ENCODE measurements at regions not wholly inside any gene's neighbourhood (a gene's known extent, or its start where the extent isn't known, plus 50 kb on each side); places are given as distances from the start of the nearest gene placed in this dataset.
"Not testable (repeated sequence)": the region's sequence is repeated elsewhere in the genome, so short reads cannot be mapped to it uniquely, and the experiment has no call there.

DNA sequence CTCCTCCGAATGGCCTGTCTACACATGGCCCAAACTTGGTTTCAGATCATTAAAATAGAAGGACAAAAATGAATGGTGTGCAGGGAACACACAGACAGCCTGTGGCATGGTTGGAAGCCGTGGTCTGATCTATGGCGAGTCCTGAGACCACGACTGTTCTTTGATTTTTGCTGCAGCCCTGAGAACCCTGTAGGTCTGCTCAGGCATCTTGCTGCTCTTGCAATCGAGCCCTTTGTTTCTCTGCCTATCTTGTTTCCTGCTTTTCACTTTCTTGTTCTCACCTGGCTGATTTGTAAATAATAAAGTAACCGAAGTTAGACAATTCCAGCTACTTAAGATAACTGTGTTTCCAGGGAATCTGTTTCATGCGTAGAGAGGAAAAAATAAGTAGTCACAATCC lies 54.1 kb upstream of the NBPF9 start:
- DNase-seq: not testable (repeated sequence)

- not testable (repeated sequence) for DNase-seq
Observed at GRCh38 chr1:149158308-149158707, 55.0 kb upstream of the NBPF9 start.

DNA sequence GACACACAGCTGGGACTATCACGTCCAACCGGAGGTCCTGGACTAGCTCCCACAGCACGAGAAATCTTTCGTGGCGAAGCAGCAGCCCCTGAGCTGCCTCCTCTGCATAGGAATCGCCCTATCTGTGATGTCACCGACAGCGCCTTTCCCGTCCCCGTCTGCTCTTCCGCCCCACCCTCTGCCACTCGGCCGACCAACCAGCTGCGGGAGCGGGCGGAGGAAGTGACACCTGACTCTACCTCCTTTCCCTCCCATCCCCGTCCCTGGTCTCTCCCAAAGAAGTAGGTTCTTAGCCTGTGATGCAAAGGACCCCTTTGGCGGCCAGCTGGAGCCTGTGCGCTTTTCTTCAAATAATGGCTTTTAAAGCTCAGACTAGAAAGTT lies 59.7 kb upstream of the NBPF9 start:
- not testable (repeated sequence) for DNase-seq

- DNase-seq: not testable (repeated sequence)
Observed at GRCh38 chr1:149174765-149175164, 71.4 kb upstream of the NBPF9 start.

- not testable (repeated sequence) for DNase-seq
Observed at GRCh38 chr1:149175812-149176211, 72.5 kb upstream of the NBPF9 start.

- DNase-seq: peak; percentile 64
Observed at GRCh38 chr1:149176453-149177316, 73.3 kb upstream of the NBPF9 start.

GRCh38 chr1:149190742-149191141 lies 87.4 kb upstream of the NBPF9 start:
- not testable (repeated sequence) for DNase-seq

DNA sequence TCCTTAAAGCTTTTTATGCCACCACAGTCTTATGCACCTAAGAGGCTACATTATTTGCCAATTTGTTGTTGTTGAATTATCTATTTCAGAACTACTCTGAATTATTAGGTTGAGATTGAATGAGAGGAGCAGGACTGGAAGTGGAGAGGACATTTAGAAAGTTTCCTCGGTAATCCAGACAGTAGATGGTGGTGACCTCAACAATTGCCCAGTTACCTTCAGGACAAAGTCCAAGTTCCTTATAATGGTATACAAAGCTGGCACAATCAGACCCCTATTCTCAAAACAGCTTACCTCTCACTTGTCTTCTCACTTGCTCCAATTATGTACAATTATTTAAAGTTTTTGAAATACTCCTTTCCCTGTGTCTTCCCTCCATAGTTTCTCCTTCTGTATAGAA lies 93.3 kb upstream of the NBPF9 start:
- DNase-seq: not testable (repeated sequence)

DNA sequence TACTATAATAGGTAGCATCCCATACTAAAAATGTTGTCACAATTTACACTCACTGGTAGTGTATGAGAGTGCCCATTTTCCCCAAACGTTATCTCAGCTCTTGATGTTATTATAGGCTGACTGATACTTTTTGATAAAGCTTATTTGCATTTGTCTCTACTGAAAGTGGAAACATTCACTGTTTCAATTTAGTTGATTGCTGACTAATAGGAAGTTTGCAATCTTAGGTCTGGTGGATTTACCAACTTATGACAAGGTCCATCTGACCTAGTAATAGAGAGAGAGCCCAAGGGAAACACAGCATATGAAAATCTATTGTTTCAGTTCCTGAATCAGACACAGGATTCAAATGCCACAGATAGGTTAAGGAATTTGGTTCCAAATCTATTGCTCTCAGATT lies 97.2 kb upstream of the NBPF9 start:
- not testable (repeated sequence) for DNase-seq

- DNase-seq: not testable (repeated sequence)
Observed at GRCh38 chr1:149202283-149202682, 98.9 kb upstream of the NBPF9 start.

DNA sequence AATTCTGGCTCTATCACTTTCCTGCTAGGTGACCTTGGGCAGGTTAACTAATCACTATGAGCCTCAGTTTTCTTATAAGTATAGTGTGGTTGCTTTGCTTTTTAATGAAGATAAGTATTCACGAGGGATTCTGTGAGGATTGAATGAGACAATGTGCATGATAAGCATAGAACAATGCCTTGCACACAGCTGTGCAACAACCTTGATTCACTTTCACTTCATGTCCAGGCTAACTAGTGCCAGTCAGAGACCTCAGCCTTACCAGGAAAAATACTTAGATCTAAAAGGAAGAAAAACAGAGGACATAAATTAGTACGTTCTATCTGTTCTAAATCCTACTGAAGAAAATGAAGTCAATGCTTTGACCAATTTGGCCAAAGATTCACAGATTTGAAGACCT lies 101.0 kb upstream of the NBPF9 start:
- DNase-seq: not testable (repeated sequence)

- not testable (repeated sequence) for DNase-seq
Observed at GRCh38 chr1:149208836-149209235, 105.5 kb upstream of the NBPF9 start.

- not testable (repeated sequence) for DNase-seq
Observed at GRCh38 chr1:149211757-149212420, 108.5 kb upstream of the NBPF9 start.

- DNase-seq: not testable (repeated sequence)
Observed at GRCh38 chr1:149212946-149213345, 109.6 kb upstream of the NBPF9 start.

DNA sequence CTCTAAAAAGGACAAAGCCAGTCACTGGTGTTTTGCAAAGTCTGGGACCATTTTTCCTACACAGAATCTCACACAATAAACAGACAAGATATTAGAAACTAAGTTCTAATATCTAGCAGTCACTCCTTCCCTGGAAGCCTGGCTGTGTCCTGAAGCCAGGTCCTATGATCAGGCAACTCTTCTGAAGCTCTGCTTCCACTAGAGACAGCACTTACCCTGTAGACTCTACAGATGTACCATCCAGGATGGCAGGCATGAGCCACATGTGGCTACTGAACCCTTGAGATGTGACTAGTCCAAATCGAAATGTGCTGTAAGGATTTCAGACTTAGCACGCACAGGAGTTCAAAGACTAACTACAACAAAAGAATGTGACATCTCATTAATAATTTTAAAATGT lies 110.3 kb upstream of the NBPF9 start:
- not testable (repeated sequence) for DNase-seq

DNA sequence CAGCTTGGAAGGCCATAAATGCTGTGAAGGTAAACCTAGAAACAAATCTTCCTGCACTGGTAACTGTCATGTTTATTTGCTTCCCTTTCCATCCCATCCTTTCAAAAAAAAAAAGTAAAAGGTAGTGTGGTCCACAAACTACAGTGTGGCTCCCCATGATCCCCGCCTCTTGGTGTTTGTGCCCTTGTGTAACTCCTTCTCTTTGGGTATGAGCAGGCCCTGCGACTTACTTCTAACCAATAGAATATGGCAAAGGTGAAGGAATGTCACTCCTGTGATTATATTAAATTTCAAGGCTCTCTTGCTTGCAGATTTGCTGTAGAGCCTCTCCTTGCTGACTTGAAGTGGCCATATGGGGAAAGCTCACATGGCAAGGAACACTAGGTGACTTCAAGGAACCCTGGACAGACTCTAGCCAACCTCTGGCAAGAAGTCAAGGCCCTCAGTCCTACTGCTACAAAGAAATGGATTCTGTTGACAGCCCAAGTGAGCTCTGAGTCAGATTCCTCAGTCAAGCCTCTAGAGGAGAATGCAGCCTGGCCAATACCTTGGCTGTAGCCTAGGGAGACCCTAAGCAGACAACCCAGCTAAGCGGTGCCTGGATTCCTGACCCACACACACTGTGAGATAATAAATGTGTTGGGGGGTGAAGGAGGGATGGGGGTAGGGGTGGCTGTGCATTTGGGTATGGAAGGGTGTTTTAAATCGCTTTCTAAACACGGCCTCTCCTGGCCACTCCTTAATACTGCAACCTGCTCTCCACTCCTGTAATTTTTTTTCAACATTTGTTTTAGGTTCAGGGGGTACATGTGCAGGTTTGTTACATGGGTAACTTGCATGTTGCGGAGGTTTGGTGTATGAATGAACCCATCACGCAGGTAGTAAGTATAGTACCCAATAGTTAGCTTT lies 115.0 kb upstream of the NBPF9 start:
- DNase-seq: not testable (repeated sequence)

DNA sequence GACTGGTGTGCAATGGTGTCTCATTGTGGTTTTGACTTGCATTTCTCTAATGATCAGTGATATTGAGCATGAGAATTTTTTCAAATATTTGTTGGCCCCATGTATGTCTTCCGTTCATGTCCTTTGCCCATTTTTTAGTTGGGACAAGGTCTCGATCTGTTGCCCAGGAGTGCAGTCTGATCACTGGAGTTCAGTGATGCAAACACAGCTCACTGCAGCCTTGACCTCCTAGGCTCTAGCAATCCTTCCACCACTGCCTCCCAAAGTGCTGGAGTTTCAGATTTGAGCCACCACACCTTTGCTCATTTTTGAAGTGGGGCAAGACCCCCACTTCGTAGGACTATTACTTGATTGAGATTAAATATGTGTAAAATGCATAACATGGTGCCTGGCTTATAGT lies 116.2 kb upstream of the NBPF9 start:
- DNase-seq: not testable (repeated sequence)

GRCh38 chr1:149220463-149221074 lies 117.2 kb upstream of the NBPF9 start:
- not testable (repeated sequence) for DNase-seq

DNA sequence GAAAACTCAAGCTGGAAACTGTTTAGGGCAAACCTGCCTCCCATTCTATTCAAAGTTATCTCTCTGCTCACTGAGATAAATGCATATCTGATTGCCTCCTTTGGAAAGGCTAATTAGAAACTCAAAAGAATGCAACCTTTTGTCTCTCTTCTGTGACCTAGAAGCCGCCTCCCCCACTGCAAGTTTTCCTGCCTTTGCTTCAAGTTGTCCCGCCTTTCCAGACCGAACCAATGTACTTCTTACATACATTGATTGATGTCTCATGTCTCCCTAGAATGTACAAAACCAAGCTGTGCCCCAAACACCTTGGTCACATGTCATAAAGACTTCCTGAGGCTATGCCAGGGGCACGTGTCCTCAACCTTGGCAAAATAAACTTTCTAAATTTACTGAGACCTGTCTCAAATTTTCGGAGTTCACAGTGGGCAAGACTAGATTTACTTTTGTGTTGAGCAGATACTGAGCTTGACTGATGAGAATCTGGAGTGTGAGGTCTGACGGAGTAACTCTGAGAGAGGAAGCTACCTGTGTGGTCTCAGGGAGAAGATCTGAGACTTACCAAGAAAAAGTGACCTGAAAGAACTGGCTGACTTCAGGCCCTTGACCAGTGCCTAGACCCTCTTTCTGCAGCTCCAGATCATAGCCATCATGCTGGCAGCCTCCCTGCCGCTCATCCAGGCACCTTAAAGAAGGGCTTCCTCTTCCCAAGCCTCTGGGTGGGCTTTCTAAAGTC lies 124.7 kb upstream of the NBPF9 start:
- DNase-seq: not testable (repeated sequence)

GRCh38 chr1:149228672-149229585 lies 125.6 kb upstream of the NBPF9 start:
- DNase-seq: not testable (repeated sequence)

DNA sequence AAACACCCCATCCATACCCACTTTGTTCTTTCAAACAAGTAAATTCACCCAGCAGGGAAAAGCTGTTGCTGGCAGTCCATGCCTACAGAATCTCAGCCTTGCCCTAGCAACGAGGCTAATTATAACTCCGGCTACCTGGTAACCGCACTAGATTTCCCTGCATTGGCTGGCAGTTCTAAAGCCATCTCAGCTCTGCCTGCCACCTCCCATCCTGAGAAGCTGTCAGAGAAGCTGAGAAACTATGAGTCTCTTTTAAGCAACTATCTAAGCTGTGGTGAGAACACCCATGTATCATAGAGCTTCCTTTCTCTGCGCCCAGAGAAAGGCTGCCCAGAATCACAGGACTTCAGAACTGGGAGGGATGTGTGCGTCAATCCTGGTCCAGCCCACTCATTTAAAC lies 126.5 kb upstream of the NBPF9 start:
- DNase-seq: not testable (repeated sequence)
